ENCODE measurements at regions not wholly inside any gene's neighbourhood (a gene's known extent, or its start where the extent isn't known, plus 50 kb on each side); places are given as distances from the start of the nearest gene placed in this dataset.

DNA sequence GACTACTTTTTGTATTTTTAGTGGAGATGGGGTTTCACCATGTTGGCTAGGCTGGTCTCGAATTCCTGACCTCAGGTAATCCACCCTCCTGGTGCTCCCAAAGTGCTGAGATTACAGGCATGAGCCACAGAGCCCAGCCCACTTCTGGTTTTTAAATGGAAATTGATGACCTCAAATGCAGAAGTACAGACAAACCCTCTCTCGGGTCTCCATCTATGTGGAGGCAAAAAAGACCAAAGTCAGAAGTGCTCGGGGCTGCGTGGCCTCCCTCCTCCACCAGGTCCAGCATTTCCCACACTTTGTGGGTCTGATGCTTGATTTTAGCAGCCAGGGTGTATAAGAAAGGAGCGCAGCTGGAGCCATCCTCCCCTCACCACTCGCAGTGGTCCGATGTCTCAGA is 187.3 kb upstream of the AUTS2 start:
- TF ChIP-seq, protein P1, sequence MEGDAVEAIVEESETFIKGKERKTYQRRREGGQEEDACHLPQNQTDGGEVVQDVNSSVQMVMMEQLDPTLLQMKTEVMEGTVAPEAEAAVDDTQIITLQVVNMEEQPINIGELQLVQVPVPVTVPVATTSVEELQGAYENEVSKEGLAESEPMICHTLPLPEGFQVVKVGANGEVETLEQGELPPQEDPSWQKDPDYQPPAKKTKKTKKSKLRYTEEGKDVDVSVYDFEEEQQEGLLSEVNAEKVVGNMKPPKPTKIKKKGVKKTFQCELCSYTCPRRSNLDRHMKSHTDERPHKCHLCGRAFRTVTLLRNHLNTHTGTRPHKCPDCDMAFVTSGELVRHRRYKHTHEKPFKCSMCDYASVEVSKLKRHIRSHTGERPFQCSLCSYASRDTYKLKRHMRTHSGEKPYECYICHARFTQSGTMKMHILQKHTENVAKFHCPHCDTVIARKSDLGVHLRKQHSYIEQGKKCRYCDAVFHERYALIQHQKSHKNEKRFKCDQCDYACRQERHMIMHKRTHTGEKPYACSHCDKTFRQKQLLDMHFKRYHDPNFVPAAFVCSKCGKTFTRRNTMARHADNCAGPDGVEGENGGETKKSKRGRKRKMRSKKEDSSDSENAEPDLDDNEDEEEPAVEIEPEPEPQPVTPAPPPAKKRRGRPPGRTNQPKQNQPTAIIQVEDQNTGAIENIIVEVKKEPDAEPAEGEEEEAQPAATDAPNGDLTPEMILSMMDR (IDR thresholded peaks at IDR 0.05; ENCODE audit: low read length, missing control alignments) = no peak
- H3K4me3 ChIP-seq (replicated peaks; ENCODE audit: low read depth, low read length) = no peak overlapping the region
- no peak for DNase-seq (ENCODE audit: low read depth)

DNA sequence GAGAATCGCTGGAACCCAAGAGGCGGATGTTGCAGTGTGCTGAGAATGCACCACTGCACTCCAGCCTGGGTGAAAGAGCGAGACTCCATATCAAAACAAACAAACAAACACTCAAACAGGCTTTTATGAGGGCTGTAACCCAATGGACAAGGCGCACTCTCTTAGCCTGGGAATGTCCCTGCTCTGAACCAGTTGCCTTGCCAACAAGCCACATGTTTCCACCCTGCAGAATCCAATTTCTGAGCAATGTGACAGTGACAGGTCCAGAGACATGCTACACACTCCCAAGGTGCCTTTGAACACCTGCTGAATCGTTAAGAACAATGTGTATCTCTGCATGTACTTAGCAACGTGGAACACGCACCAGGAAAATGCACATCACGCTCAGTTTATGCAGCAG is 186.8 kb upstream of the AUTS2 start:
- DNase-seq (ENCODE audit: low read depth) = no peak
- no peak overlapping the region for H3K4me3 ChIP-seq (replicated peaks; ENCODE audit: low read depth, low read length)
- TF ChIP-seq, protein P1 (IDR thresholded peaks at IDR 0.05; ENCODE audit: low read length, missing control alignments) = no peak

DNA sequence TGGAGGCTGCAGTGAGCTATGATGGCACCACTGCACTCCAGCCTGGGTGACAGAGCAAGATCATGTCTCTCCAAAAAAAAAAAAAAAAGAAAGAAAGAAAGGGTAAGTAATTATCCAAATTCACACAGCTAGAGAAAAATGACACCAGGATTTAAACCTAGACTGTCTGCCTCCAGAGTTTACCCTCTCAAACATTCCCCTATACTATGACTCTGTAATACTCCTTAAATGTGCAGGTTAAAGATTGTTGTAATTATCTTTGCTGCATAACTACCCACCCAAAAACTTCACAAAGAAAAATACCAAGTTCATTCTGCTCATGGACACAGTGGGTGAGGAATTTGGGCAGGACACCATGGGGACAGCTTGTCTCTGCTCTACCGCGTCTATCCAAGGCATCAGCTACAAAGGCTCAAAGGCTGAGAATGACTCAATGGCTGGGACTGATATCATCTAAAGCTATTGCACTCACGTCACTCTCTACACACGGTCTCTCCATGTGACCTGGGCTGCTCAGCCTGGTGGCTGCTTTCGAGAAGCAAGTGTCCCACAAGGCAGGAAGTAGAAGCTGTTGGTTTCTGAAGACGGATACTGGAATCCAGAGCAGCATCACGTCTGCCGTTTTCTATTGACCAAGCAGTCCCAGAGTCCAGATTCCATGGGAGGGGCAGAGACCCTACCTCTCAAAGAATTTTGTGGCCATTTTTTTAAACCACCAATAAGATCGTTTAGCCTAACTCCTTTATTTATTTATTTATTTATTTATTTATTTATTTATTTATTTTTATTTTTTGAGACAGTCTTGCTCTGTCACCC is 185.7 kb upstream of the AUTS2 start:
- DNase-seq (ENCODE audit: low read depth) = peak; percentile 1
- TF ChIP-seq, protein P1 (IDR thresholded peaks at IDR 0.05; ENCODE audit: low read length, missing control alignments) = no peak
- H3K4me3 ChIP-seq (replicated peaks; ENCODE audit: low read depth, low read length) = no peak overlapping the region

DNA sequence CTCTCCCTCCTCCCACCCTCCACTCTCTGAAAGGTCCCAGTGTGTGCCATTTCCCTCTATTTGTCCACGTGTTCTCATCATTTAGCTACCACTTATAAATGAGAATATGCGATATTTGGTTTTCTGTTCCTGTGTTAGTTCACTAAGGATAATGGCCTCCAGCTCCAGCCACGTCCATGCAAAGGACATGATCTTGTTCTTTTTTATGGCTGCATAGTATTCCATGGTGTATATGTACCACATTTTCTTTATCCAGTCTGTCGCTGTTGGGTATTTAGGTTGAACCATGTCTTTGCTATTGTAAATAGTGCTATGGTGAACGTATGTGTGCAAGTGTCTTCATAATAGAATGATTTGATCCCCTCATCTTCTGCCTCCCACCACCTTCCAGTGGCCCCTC is 183.7 kb upstream of the AUTS2 start:
- H3K4me3 ChIP-seq (replicated peaks; ENCODE audit: low read depth, low read length) = no peak overlapping the region
- TF ChIP-seq, protein P1 (IDR thresholded peaks at IDR 0.05; ENCODE audit: low read length, missing control alignments) = no peak
- DNase-seq (ENCODE audit: low read depth) = no peak

DNA sequence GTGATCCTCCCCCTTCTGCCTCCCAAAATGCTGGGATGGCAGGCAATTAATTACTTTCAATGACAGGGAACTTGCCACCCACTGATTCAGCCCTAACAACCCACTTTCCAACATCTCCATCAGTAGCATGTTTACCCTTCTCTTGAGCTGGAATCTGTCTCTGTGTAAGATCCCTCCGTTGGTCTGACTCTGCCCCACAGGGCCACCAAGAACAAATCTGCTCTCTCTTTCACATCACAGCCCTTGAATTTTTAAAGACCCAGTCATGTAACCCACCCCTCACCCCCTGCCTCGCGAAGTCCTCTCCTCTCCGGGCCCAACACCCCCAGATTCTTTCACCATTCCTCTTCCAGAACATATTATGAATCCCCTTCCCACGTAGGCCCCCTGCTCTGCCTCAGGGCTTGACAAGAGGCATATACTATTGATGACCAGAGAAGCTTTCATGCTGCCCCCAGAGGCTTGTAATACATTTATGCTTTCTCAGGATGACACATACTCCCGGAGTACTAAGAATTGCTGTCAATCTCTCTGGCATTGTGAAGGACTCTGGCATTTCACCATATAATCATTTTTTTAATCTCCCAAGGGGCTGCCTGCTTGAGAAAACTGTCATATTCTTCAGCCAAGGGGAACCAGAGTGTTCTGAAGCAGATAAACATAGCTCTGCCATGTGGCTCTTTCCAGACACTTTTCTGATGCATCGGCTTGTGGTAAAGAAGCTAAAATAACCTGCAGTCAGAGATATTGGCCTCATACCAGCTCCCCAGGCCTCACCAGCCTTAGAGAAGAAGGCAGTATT is 179.2 kb upstream of the AUTS2 start:
- no peak overlapping the region for H3K4me3 ChIP-seq (replicated peaks; ENCODE audit: low read depth, low read length)
- TF ChIP-seq, protein P1 (IDR thresholded peaks at IDR 0.05; ENCODE audit: low read length, missing control alignments) = no peak
- no peak for DNase-seq (ENCODE audit: low read depth)

DNA sequence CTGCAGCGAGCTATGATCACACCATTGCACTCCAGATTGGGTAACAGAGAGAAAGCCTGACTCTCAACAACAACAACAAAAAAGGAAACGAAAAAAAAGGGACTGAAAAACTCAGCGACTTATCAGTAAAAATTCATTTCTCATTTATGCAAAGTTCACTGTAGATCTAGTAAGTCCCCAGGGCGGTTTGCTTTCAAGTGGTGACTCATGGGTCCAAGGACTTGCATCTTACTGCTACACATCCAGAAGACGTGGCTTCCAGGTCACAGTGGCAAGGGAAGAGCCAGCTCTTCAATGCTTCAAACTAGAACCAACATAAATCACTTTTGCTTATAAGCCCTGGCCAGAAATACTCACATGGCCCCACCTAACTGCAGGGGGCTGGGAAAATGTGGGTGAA is 178.3 kb upstream of the AUTS2 start:
- TF ChIP-seq, protein P1 (IDR thresholded peaks at IDR 0.05; ENCODE audit: low read length, missing control alignments) = no peak
- DNase-seq (ENCODE audit: low read depth) = no peak
- H3K4me3 ChIP-seq (replicated peaks; ENCODE audit: low read depth, low read length) = no peak overlapping the region
